HepG2 (cell line): ENCODE measurements at regions not wholly inside any gene's neighbourhood (a gene's known extent, or its start where the extent isn't known, plus 50 kb on each side); places are given as distances from the start of the nearest gene placed in this dataset.

Experiments
- CEBPG ChIP-seq: IDR thresholded peaks from 2 replicates; pipeline ENCODE4 v1.6.1; 2016
- CREB1 ChIP-seq, 2 experiments: fragments of 450-650 bp in 1 of 2; IDR thresholded peaks; 2 replicates each; pipeline ENCODE4 v1.6.1; 2016 to 2017; ENCODE audit warnings: control low read depth in 1 of 2, mild to moderate bottlenecking in 1 of 2, missing compliant biosample characterization in 1 of 2, missing genetic modification characterization in 1 of 2
- FOSL2 ChIP-seq: sonication (generic); formaldehyde crosslinking; IDR thresholded peaks from 2 replicates; pipeline ENCODE4 v1.4.0; 2020; ENCODE audit warnings: missing genetic modification reagents
- FOXA3 ChIP-seq: IDR thresholded peaks from 2 replicates; pipeline ENCODE4 v1.6.1; 2016; ENCODE audit warnings: missing genetic modification reagents, missing compliant biosample characterization
- GABPA ChIP-seq, 2 experiments: IDR thresholded peaks; 2 replicates each; pipeline ENCODE4 v1.6.1; 2011 to 2016; ENCODE audit warnings: low read depth in 2 of 2, low read length in 1 of 2, missing biosample characterization in 1 of 2, missing genetic modification characterization in 1 of 2
- HMG20A ChIP-seq: IDR thresholded peaks from 2 replicates; pipeline ENCODE4 v1.6.1; 2016; ENCODE audit warnings: borderline replicate concordance
- HMGA1 ChIP-seq: sonication (generic); formaldehyde crosslinking; conservative IDR thresholded peaks from 2 replicates; pipeline ENCODE4 v1.4.0; 2020; ENCODE audit warnings: missing genetic modification reagents
- IRX3 ChIP-seq: sonication (generic); formaldehyde crosslinking; IDR thresholded peaks from 2 replicates; pipeline ENCODE4 v1.8.1; 2023; ENCODE audit warnings: mild to moderate bottlenecking, low read depth, missing genetic modification reagents, borderline replicate concordance
- MXD4 ChIP-seq: IDR thresholded peaks from 2 replicates; pipeline ENCODE4 v1.6.1; 2016; ENCODE audit warnings: mild to moderate bottlenecking, missing biosample characterization, missing genetic modification reagents
- NR3C1 ChIP-seq: sonication (generic); formaldehyde crosslinking; IDR thresholded peaks from 2 replicates; pipeline ENCODE4 v1.4.0; 2020; ENCODE audit warnings: missing genetic modification reagents
- SMAD3 ChIP-seq: sonication (generic); formaldehyde crosslinking; IDR thresholded peaks from 2 replicates; pipeline ENCODE4 v1.4.0; 2020; ENCODE audit warnings: missing genetic modification reagents
- SNAPC2 ChIP-seq: sonication (generic); formaldehyde crosslinking; IDR thresholded peaks from 2 replicates; pipeline ENCODE4 v1.8.1; 2022; ENCODE audit warnings: mild to moderate bottlenecking, missing genetic modification reagents
- SP140L ChIP-seq: sonication (generic); formaldehyde crosslinking; IDR thresholded peaks from 2 replicates; pipeline ENCODE4 v1.4.0; 2020; ENCODE audit warnings: missing genetic modification reagents, borderline replicate concordance
- SPEN ChIP-seq: sonication (generic); formaldehyde crosslinking; IDR thresholded peaks from 2 replicates; pipeline ENCODE4 v1.5.1; 2020; ENCODE audit warnings: low read depth, mild to moderate bottlenecking, missing genetic modification reagents
- STAG1 ChIP-seq: sonication (generic); formaldehyde crosslinking; IDR thresholded peaks from 2 replicates; pipeline ENCODE4 v1.4.0; 2020; ENCODE audit warnings: missing genetic modification reagents
- TBX3 ChIP-seq: fragments of 450-650 bp; IDR thresholded peaks from 2 replicates; pipeline ENCODE4 v1.6.1; 2017; ENCODE audit warnings: antibody characterized with exemption, mild to moderate bottlenecking, inconsistent platforms, borderline replicate concordance
- ZFY ChIP-seq: sonication (generic); formaldehyde crosslinking; IDR thresholded peaks from 2 replicates; pipeline ENCODE4 v1.4.0; 2020; ENCODE audit warnings: missing genetic modification reagents
- ZNF451 ChIP-seq: sonication (generic); formaldehyde crosslinking; IDR thresholded peaks from 2 replicates; pipeline ENCODE4 v1.5.0; 2020; ENCODE audit warnings: mild to moderate bottlenecking, missing genetic modification reagents
- ZNF496 ChIP-seq: sonication (generic); formaldehyde crosslinking; IDR thresholded peaks from 2 replicates; pipeline ENCODE4 v1.8.1; 2023; ENCODE audit warnings: mild to moderate bottlenecking, moderate library complexity, missing genetic modification reagents; ENCODE audit not compliant: insufficient replicate concordance
- ZNF510 ChIP-seq: sonication (generic); formaldehyde crosslinking; IDR thresholded peaks from 2 replicates; pipeline ENCODE4 v1.4.0; 2020; ENCODE audit warnings: low read depth, mild to moderate bottlenecking, missing genetic modification reagents
- ZNF547 ChIP-seq: sonication (generic); formaldehyde crosslinking; IDR thresholded peaks from 2 replicates; pipeline ENCODE4 v1.5.1; 2020; ENCODE audit warnings: mild to moderate bottlenecking, missing genetic modification reagents
- ZNF747 ChIP-seq: sonication (generic); formaldehyde crosslinking; IDR thresholded peaks from 2 replicates; pipeline ENCODE4 v1.8.1; 2023; ENCODE audit warnings: missing genetic modification reagents, mild to moderate bottlenecking, borderline replicate concordance
- TF ChIP-seq, protein P1 (sequence below): sonication (generic); formaldehyde crosslinking; IDR thresholded peaks from 2 replicates; pipeline ENCODE4 v1.4.0; 2020; ENCODE audit warnings: missing genetic modification reagents
- TF ChIP-seq, protein P2 (sequence below): sonication (generic); formaldehyde crosslinking; IDR thresholded peaks from 2 replicates; pipeline ENCODE4 v1.4.0; 2020; ENCODE audit warnings: mild to moderate bottlenecking, missing genetic modification reagents
- TF ChIP-seq, protein P3 (sequence below): IDR thresholded peaks from 2 replicates; pipeline ENCODE4 v1.6.1; 2018; ENCODE audit warnings: missing genetic modification reagents, mild to moderate bottlenecking, missing compliant biosample characterization
- TF ChIP-seq, protein P4 (sequence below): sonication (generic); formaldehyde crosslinking; IDR thresholded peaks from 2 replicates; pipeline ENCODE4 v1.4.0; 2020; ENCODE audit warnings: mild to moderate bottlenecking, missing genetic modification reagents

DNA sequence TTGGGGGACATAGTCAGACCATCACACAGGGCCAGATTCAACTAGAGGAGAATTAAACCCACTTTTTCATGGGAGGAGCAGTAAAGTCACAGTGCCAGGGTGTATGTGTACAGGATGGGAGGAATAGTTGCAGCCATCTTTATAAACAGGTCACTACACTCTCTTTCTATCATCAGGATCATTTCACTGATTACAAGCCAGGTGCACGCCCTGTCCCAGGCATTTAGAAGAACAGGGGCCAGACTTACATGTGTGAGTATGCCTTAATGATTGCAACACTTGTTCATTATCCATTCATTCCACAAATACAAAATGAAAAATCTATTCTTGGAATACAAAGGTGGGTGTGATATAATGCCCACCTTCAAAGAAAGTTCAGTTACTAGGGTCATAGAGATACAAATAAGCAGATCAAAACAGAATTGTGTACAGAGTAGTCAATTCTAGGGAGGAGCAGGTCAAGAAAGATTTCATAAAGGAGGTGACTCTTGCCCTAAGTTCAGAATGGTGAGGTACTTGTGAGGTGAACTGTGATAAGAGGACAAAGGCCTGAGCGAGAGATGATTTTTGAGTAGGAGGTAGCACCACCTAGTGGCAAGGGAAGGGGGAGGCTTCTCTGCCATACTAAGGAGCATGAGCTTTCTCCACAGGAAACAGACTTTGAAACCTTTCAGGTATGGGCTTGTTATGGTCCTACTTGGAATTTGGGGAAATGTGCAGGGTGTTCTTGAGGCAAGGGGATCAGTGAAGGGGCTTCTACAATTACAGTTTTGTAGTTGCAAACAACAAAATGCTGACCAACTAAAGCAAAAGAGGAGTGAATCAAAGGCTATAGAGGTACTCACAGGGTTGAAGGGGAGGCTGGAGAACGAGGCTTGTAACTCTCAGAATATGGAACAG, 156.3 kb downstream of the SUCLG1 start (continued):
- TF ChIP-seq NR3C1 (no peak), SMAD3 (CRISPR knock-in tag) (no peak), ZFY (CRISPR knock-in tag) (no peak), ZNF510 (CRISPR knock-in tag) (no peak), GABPA (IDR thresholded peaks at IDR 0.05; ENCODE audit: low read depth, low read length) (no peak), GABPA (CRISPR knock-in tag; IDR thresholded peaks at IDR 0.05; ENCODE audit: low read depth) (0 out of 2 replicates have a peak, but pooled peaks have one; percentile 3), FOXA3 (CRISPR knock-in tag) (peak; percentile 43; the same call in 1 of the 2 replicates), SPEN (no peak), HMG20A (CRISPR knock-in tag) (0 out of 2 replicates have a peak, but pooled peaks have one; percentile 19), IRX3 (CRISPR knock-in tag) (no peak), TBX3 (peak; percentile 17; the same call in 1 of the 2 replicates), ZNF547 (CRISPR knock-in tag) (no peak; the same call in 1 of the 2 replicates), FOSL2 (CRISPR knock-in tag) (0 out of 2 replicates have a peak, but pooled peaks have one; percentile 21), SNAPC2 (CRISPR knock-in tag) (no peak), ZNF747 (CRISPR knock-in tag) (no peak), STAG1 (CRISPR knock-in tag) (peak; percentile 96), HMGA1 (CRISPR knock-in tag) (no peak), CEBPG (peak; percentile 36; the same call in 1 of the 2 replicates), ZNF451 (no peak), ZNF496 (CRISPR knock-in tag) (no peak), SP140L (CRISPR knock-in tag) (0 out of 2 replicates have a peak, but pooled peaks have one; percentile 41), MXD4 (CRISPR knock-in tag) (no peak), CREB1 (IDR thresholded peaks at IDR 0.05) (no peak), CREB1 (CRISPR knock-in tag; IDR thresholded peaks at IDR 0.05) (no peak)
- TF ChIP-seq, protein P1, sequence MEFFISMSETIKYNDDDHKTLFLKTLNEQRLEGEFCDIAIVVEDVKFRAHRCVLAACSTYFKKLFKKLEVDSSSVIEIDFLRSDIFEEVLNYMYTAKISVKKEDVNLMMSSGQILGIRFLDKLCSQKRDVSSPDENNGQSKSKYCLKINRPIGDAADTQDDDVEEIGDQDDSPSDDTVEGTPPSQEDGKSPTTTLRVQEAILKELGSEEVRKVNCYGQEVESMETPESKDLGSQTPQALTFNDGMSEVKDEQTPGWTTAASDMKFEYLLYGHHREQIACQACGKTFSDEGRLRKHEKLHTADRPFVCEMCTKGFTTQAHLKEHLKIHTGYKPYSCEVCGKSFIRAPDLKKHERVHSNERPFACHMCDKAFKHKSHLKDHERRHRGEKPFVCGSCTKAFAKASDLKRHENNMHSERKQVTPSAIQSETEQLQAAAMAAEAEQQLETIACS (CRISPR knock-in tag), result no peak
- TF ChIP-seq, protein P2, sequence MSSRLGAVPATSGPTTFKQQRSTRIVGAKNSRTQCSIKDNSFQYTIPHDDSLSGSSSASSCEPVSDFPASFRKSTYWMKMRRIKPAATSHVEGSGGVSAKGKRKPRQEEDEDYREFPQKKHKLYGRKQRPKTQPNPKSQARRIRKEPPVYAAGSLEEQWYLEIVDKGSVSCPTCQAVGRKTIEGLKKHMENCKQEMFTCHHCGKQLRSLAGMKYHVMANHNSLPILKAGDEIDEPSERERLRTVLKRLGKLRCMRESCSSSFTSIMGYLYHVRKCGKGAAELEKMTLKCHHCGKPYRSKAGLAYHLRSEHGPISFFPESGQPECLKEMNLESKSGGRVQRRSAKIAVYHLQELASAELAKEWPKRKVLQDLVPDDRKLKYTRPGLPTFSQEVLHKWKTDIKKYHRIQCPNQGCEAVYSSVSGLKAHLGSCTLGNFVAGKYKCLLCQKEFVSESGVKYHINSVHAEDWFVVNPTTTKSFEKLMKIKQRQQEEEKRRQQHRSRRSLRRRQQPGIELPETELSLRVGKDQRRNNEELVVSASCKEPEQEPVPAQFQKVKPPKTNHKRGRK (CRISPR knock-in tag), result 0 out of 2 replicates have a peak, but pooled peaks have one; percentile 38
- TF ChIP-seq, protein P3, sequence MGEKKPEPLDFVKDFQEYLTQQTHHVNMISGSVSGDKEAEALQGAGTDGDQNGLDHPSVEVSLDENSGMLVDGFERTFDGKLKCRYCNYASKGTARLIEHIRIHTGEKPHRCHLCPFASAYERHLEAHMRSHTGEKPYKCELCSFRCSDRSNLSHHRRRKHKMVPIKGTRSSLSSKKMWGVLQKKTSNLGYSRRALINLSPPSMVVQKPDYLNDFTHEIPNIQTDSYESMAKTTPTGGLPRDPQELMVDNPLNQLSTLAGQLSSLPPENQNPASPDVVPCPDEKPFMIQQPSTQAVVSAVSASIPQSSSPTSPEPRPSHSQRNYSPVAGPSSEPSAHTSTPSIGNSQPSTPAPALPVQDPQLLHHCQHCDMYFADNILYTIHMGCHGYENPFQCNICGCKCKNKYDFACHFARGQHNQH (CRISPR knock-in tag), result no peak
- TF ChIP-seq, protein P4, sequence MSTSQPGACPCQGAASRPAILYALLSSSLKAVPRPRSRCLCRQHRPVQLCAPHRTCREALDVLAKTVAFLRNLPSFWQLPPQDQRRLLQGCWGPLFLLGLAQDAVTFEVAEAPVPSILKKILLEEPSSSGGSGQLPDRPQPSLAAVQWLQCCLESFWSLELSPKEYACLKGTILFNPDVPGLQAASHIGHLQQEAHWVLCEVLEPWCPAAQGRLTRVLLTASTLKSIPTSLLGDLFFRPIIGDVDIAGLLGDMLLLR (CRISPR knock-in tag), result no peak
